SJCRH30 (cell line): ENCODE measurements at regions not wholly inside any gene's neighbourhood (a gene's known extent, or its start where the extent isn't known, plus 50 kb on each side); places are given as distances from the start of the nearest gene placed in this dataset.
"Not testable (repeated sequence)": the region's sequence is repeated elsewhere in the genome, so short reads cannot be mapped to it uniquely, and the experiment has no call there.

Source experiments
- DNase-seq, 2 experiments: peaks; one replicate each; pipeline ENCODE4 v3.0.0-alpha.2; 2015 to 2020
- H3K27ac ChIP-seq: fragments of 250-450 bp; sonication (Bioruptor Pico); 2 replicates; pipeline ENCODE4 v1.5.1; 2020; ENCODE audit warnings: mild to moderate bottlenecking, moderate library complexity
- H3K27me3 ChIP-seq: fragments of 250-450 bp; sonication (Bioruptor Pico); 2 replicates; pipeline ENCODE4 v1.5.1; 2020; ENCODE audit warnings: mild to moderate bottlenecking, moderate library complexity
- H3K36me3 ChIP-seq: fragments of 250-450 bp; sonication (Bioruptor Pico); 2 replicates; pipeline ENCODE4 v1.5.1; 2020; ENCODE audit warnings: mild to moderate bottlenecking, moderate library complexity
- H3K4me1 ChIP-seq: fragments of 250-450 bp; sonication (Bioruptor Pico); 2 replicates; pipeline ENCODE4 v1.5.1; 2020; ENCODE audit warnings: mild to moderate bottlenecking, moderate library complexity
- H3K4me3 ChIP-seq: fragments of 250-450 bp; sonication (Bioruptor Pico); 2 replicates; pipeline ENCODE4 v1.5.1; 2020; ENCODE audit warnings: mild to moderate bottlenecking, moderate library complexity
- H3K9me3 ChIP-seq: fragments of 250-450 bp; sonication (Bioruptor Pico); replicated peaks from 2 replicates; pipeline ENCODE4 v1.5.1; 2020; ENCODE audit warnings: mild to moderate bottlenecking, moderate library complexity

- no peaks in the 10 kb centered on the region for H3K36me3 ChIP-seq
- H3K27ac ChIP-seq = no peak overlapping the region
- no peaks in the 10 kb centered on the region for H3K9me3 ChIP-seq
- no peak overlapping the region for H3K4me3 ChIP-seq
- DNase-seq = no peak
- 0 out of 2 replicates have a peak, but pooled peaks cover 3% of the 10 kb centered on the region for H3K4me1 ChIP-seq
- H3K27me3 ChIP-seq = no peaks in the 10 kb centered on the region
Measured at GRCh38 chr6:6821639-6822261, 233.2 kb downstream of the LY86 start.

DNA sequence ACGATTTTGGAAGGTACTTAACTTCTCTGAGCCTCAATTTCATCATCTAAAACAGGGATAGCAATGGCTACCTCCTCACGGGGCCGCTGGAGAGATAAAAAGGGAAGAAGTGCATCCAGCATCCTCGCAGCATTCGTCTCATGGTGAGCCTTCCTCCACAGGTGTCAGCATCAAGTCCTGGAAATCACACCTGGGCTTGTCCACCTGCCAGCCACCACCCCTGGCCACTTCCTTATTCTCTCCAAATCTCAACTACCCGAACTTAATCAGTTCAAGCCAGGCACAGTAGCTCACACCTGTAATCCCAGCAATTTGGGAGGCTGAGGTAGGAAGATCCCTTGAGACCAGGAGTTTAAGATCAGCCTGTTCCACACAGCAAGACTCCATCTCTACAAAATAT is 234.5 kb downstream of the LY86 start:
- 0 out of 2 replicates have a peak, but pooled peaks cover 3% of the 10 kb centered on the region for H3K4me1 ChIP-seq
- H3K36me3 ChIP-seq = no peaks in the 10 kb centered on the region
- no peaks in the 10 kb centered on the region for H3K27me3 ChIP-seq
- H3K4me3 ChIP-seq = no peak overlapping the region
- DNase-seq = no peak
- H3K9me3 ChIP-seq = no peaks in the 10 kb centered on the region
- H3K27ac ChIP-seq = no peak overlapping the region

DNA sequence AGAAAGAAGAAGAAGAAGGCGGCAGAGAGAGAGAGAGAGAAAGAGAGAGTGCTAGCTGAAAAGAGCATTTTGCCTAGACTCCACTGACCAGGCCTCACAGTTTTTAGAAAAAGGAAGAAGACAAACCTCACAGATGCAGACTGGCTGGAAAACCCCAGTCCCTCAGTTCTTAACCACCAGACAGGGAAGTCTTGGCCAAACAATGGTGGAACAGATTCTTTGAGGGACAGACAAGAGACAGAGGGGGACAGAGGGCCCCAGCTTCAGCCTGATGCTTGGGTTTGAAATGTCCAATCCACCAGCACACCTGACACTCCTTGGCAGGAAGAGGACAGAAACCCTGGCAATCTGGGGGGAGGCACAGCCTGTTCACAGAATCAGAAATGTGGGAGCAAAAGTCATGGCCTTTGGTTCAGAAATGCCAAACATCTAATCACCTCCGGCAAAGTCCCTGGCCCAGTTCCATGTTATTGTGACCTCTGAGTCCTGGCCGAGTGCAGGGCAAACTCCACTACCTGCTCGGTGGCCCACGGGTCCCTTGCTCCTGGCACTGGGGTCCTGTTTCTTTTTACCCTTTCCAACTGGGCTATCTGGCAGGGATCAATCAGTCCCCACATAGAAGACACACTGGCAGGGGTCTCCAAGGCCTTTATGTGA is 235.2 kb downstream of the LY86 start:
- H3K27ac ChIP-seq = no peak overlapping the region

GRCh38 chr6:6824381-6824780 is 235.9 kb downstream of the LY86 start:
- Histone ChIP-seq H3K27ac (no peak overlapping the region), H3K36me3 (no peaks in the 10 kb centered on the region)
- no peak for DNase-seq

More for the DNA sequence above, 235.2 kb downstream of the LY86 start:
- DNase-seq = no peak
- no peaks in the 10 kb centered on the region for H3K9me3 ChIP-seq
- H3K36me3 ChIP-seq = no peaks in the 10 kb centered on the region
- H3K27me3 ChIP-seq = no peaks in the 10 kb centered on the region
- no peak overlapping the region for H3K4me3 ChIP-seq
- 0 out of 2 replicates have a peak, but pooled peaks cover 3% of the 10 kb centered on the region for H3K4me1 ChIP-seq

DNA sequence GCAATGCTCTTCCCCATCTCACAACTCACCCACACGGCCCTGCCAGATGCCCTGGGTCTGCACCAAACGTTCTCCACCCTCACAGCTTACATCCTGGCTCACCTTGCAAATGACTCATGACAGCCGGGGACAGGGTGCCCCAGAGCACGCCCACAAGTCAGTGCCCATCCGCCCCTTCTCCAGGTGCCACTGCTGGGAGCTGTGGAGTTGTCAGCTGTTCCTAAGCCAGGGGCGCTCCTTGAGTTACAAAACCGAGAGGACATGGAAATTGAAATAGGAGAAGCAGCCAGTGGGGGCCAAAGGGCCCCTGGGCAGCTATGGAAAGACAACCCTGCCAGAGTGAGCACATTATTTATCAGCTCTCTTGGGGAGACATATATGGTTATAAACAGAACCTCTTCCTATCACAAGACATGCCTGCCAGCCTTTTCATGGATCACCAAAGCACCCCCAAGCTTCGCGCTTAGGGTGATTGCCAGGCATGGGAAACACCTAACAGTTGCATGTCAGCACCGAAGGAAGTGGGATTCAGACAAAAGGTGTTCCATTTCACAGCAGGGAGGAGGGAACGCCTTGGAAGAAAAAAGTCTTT is 236.8 kb downstream of the LY86 start:
- Histone ChIP-seq H3K27ac (no peak overlapping the region), H3K4me3 (no peak overlapping the region), H3K4me1 (0 out of 2 replicates have a peak, but pooled peaks cover 3% of the 10 kb centered on the region), H3K9me3 (no peaks in the 10 kb centered on the region), H3K27me3 (no peaks in the 10 kb centered on the region), H3K36me3 (no peaks in the 10 kb centered on the region)
- DNase-seq = peak; percentile 21 to 44

More at GRCh38 chr6:6824381-6824780, 235.9 kb downstream of the LY86 start:
- Histone ChIP-seq H3K9me3 (no peaks in the 10 kb centered on the region), H3K4me1 (0 out of 2 replicates have a peak, but pooled peaks cover 3% of the 10 kb centered on the region), H3K27me3 (no peaks in the 10 kb centered on the region), H3K4me3 (no peak overlapping the region)

DNA sequence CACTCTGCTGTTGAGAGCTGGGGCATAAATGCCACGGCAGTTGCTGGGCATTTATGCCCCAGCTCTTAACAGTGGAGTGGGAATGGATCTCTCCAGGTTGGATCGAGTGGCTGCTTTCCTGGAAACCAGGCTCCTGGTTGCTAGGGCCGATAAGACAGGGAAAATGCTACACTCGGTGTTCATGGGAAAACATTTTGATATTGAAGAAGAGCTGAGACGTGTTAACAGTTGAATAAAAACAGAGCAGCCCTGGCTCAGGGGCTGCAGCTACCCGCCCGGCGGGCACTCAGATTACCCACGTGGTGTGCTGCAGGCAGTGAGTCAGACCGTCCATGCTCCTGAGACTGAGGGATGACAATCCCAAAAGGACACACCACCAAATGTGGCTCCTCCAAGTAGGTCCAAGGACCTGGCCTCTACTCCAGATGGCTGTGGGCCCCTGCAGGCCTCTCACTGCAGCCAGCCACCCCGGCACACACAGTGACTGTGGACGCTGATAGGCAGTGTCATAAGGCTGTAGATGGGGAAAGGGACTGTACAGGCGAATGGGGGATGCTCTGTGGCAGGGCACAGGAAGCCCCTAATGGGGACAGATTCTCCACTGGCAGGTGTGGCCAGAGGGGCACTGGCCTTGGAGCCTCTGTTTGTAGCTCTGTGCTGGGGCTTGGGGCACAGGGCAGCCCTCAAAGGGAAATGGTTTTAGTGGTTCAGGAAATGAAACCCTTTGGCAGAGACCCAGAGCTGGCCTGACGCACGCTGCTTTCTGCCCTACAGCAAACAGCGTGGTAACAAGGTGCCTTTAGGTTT is 237.8 kb downstream of the LY86 start:
- H3K27ac ChIP-seq = no peak overlapping the region
- no peaks in the 10 kb centered on the region for H3K27me3 ChIP-seq
- H3K9me3 ChIP-seq = no peaks in the 10 kb centered on the region
- H3K36me3 ChIP-seq = no peaks in the 10 kb centered on the region
- no peak overlapping the region for H3K4me3 ChIP-seq
- peak; percentile 2 to 25 for DNase-seq
- 0 out of 2 replicates have a peak, but pooled peaks cover 3% of the 10 kb centered on the region for H3K4me1 ChIP-seq

DNA sequence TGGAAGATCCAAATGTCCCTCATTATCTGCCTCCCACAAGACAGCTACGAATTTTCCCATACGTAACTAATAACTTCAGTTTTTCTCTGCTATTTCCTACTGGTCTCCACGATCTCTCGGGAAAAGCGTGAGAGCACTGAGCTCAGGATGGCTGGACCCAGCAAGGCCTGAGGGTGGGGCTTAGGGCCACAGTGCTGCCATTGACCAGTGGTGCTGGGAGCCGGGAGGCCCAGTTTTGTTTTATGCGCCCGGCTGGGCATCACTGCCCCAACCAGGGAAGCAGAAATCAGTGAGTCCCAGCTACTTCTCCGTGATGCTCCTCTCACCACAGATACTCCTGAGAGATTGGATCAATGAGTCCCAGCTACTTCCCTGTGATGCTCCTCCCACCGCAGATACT is 238.4 kb downstream of the LY86 start:
- no peaks in the 10 kb centered on the region for H3K9me3 ChIP-seq

GRCh38 chr6:6829872-6830685 is 241.6 kb downstream of the LY86 start:
- no peak overlapping the region for H3K4me3 ChIP-seq
- no peak overlapping the region for H3K27ac ChIP-seq
- H3K9me3 ChIP-seq = no peaks in the 10 kb centered on the region
- 0 out of 2 replicates have a peak, but pooled peaks cover 3% of the 10 kb centered on the region for H3K4me1 ChIP-seq
- no peaks in the 10 kb centered on the region for H3K27me3 ChIP-seq
- H3K36me3 ChIP-seq = no peaks in the 10 kb centered on the region
- DNase-seq = no peak

More for the DNA sequence above, 238.4 kb downstream of the LY86 start:
- Histone ChIP-seq H3K36me3 (no peaks in the 10 kb centered on the region), H3K4me1 (0 out of 2 replicates have a peak, but pooled peaks cover 3% of the 10 kb centered on the region), H3K27me3 (no peaks in the 10 kb centered on the region), H3K27ac (no peak overlapping the region), H3K4me3 (no peak overlapping the region)
- DNase-seq = no peak

- H3K4me1 ChIP-seq, H3K36me3 ChIP-seq, H3K4me3 ChIP-seq, DNase-seq, H3K27ac ChIP-seq, H3K27me3 ChIP-seq, H3K9me3 ChIP-seq: not testable (repeated sequence)
Measured at GRCh38 chr6:6830686-6831063, 242.2 kb downstream of the LY86 start.

GRCh38 chr6:6832439-6832838 is 243.9 kb downstream of the LY86 start:
- no peaks in the 10 kb centered on the region for H3K36me3 ChIP-seq
- no peaks in the 10 kb centered on the region for H3K9me3 ChIP-seq
- no peak overlapping the region for H3K4me3 ChIP-seq
- no peaks in the 10 kb centered on the region for H3K4me1 ChIP-seq
- H3K27ac ChIP-seq = no peak overlapping the region
- DNase-seq = no peak
- H3K27me3 ChIP-seq = no peaks in the 10 kb centered on the region

GRCh38 chr6:6834356-6835222 is 246.1 kb downstream of the LY86 start:
- Histone ChIP-seq H3K4me3 (no peak overlapping the region), H3K27ac (no peak overlapping the region), H3K4me1 (no peaks in the 10 kb centered on the region), H3K27me3 (no peaks in the 10 kb centered on the region), H3K36me3 (no peaks in the 10 kb centered on the region), H3K9me3 (no peaks in the 10 kb centered on the region)
- peak; percentile 14 to 39 for DNase-seq

GRCh38 chr6:6835223-6835503 is 246.6 kb downstream of the LY86 start:
- H3K4me1 ChIP-seq = no peaks in the 10 kb centered on the region
- no peaks in the 10 kb centered on the region for H3K27me3 ChIP-seq
- no peak overlapping the region for H3K4me3 ChIP-seq
- H3K36me3 ChIP-seq = no peaks in the 10 kb centered on the region
- DNase-seq = no peak
- H3K27ac ChIP-seq = no peak overlapping the region
- no peaks in the 10 kb centered on the region for H3K9me3 ChIP-seq

DNA sequence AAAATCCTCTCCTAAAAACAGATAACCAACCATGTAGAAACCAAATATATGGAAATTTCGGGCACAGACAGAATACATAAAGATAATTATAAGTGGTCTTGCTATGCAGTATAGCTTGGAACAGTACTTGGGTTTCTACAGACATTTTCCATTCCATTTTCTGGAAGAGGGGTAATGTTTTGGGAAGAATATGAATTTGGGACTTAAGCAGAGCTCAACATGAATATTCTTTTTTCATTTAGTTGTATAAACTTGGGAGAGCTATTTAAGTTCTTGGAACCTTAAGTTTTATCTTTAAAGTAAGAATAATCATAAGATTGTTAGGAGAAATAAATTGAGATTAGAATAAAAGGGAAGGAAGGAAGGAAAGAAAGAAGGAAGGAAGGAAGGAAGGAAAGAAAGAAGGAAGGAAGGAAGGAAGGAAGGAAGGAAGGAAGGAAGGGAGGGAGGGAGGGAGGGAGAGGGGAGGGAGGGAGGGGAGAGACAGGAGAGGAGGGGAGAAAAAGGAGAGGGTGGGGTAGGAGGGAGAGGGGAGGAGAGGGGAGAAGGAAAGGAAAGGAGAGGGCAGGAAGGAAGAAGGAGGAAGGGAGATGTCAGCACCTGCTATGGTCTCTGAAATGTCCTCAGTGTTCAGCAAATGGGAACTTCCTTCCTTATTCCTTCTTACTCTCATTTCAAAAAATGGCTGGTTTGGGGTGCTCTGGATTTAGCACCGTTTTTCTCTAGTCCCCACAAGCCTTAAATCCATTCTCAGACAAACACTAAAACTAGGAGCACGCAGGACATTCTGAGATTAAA is 248.3 kb downstream of the LY86 start:
- no peak overlapping the region for H3K27ac ChIP-seq
- H3K36me3 ChIP-seq = no peaks in the 10 kb centered on the region
- no peak overlapping the region for H3K4me3 ChIP-seq
- no peaks in the 10 kb centered on the region for H3K27me3 ChIP-seq
- H3K9me3 ChIP-seq = no peaks in the 10 kb centered on the region
- no peak for DNase-seq
- H3K4me1 ChIP-seq = no peaks in the 10 kb centered on the region
